HCT116 (cell line): ENCODE measurements at regions not wholly inside any gene's neighbourhood (a gene's known extent, or its start where the extent isn't known, plus 50 kb on each side); places are given as distances from the start of the nearest gene placed in this dataset.

Experiments
- ATAC-seq: fragments of 200-7000 bp; cut with Tn5 transposase; 2 replicates; pipeline ENCODE4 v1.9.1; 2020; ENCODE audit warnings: mild to moderate bottlenecking, moderate library complexity
- BruUV-seq: library from RNA; stranded (reverse); fragments of 400-500 nt; replicated peaks from 2 replicates; lab custom pipeline; 2021; lab: Mats Ljungman, UMichigan
- CTCF ChIA-PET: fragments of 300-600 bp; sonication (Branson Sonifier 250); formaldehyde crosslinking; loops from one replicate; lab custom pipeline; 2021; ENCODE audit warnings: antibody characterized with exemption; lab: Charles Lee
- POLR2A ChIA-PET: fragments of 300-600, 350-600 bp; sonication (Branson Sonifier 250); formaldehyde crosslinking; loops from one replicate; lab custom pipeline; 2021; ENCODE audit warnings: antibody characterized with exemption; lab: Charles Lee
- RAD21 ChIA-PET, 2 experiments: fragments of 300-600 bp; sonication (Branson Sonifier 250); formaldehyde crosslinking; loops; one replicate each; lab custom pipeline; 2023; ENCODE audit warnings: low total read pairs in 2 of 2; ENCODE audit not compliant: uncharacterized antibody in 2 of 2, unreplicated experiment in 2 of 2, low non-redundant PET in 1 of 2; lab: Charles Lee
- DNase-seq: peaks from one replicate; pipeline ENCODE4 v3.0.0-alpha.2; 2010; ENCODE audit warnings: low read depth, low spot score
- H2AFZ ChIP-seq: fragments of 200-600 bp; shearing (Covaris generic), sonication (generic); 2 replicates; pipeline ENCODE4 v1.6.1; 2017; ENCODE audit warnings: low read depth, mixed run types, mixed read lengths, antibody characterized with exemption, low read length; ENCODE audit not compliant: poor library complexity, severe bottlenecking
- H3K27ac ChIP-seq: 2 replicates; pipeline ENCODE4 v1.5.1; 2012; ENCODE audit warnings: low read depth, low read length
- H3K27me3 ChIP-seq: fragments of 200-600 bp; sonication (generic); 2 replicates; pipeline ENCODE4 v1.6.1; 2016; ENCODE audit warnings: mixed run types, low read length, mixed read lengths; ENCODE audit not compliant: insufficient read depth
- H3K36me3 ChIP-seq, 2 experiments: fragments of 200-500 bp in 1 of 2; fragments of 200-600 bp in 1 of 2; sonication (Bioruptor generic) in 1 of 2; sonication (generic) in 1 of 2; 2 replicates each; pipeline versions ENCODE4 v1.5.1 to v1.6.1; 2014 to 2016; ENCODE audit warnings: low read length in 2 of 2, inconsistent platforms in 1 of 2, mixed read lengths in 1 of 2, mixed run types in 1 of 2; ENCODE audit not compliant: insufficient read depth in 2 of 2, control insufficient read depth in 1 of 2
- H3K4me1 ChIP-seq, 2 experiments: fragments of 200-600 bp in 1 of 2; sonication (generic) in 1 of 2; 2 replicates each; pipeline versions ENCODE4 v1.5.1 to v1.6.1; 2012 to 2017; ENCODE audit warnings: low read length in 2 of 2, inconsistent platforms in 1 of 2, mild to moderate bottlenecking in 1 of 2, mixed read lengths in 1 of 2, mixed run types in 1 of 2, moderate library complexity in 1 of 2; ENCODE audit not compliant: insufficient read depth in 2 of 2, control insufficient read depth in 1 of 2
- H3K4me2 ChIP-seq: fragments of 200-600 bp; sonication (generic); 2 replicates; pipeline ENCODE4 v1.6.1; 2017; ENCODE audit warnings: mixed run types, low read length, mixed read lengths
- H3K4me3 ChIP-seq, 2 experiments: fragments of 200-600 bp in 1 of 2; sonication (generic) in 1 of 2; replicated peaks in 1 of 2; 2 replicates each; pipeline ENCODE4 v1.5.1; 2011 to 2016; ENCODE audit warnings: low read length in 2 of 2, control low read depth in 1 of 2, low read depth in 1 of 2, mild to moderate bottlenecking in 1 of 2, mixed read lengths in 1 of 2, mixed run types in 1 of 2
- H3K79me2 ChIP-seq: fragments of 200-600 bp; sonication (generic); 2 replicates; pipeline ENCODE4 v1.6.1; 2017; ENCODE audit warnings: mild to moderate bottlenecking, mixed run types, low read length, moderate library complexity, mixed read lengths; ENCODE audit not compliant: insufficient read depth
- H3K9ac ChIP-seq: fragments of 200-600 bp; sonication (generic); 2 replicates; pipeline ENCODE4 v1.6.1; 2016; ENCODE audit warnings: low read length, mixed read lengths
- H3K9me2 ChIP-seq: fragments of 200-600 bp; sonication (generic), shearing (Covaris generic); 2 replicates; pipeline ENCODE4 v1.6.1; 2017; ENCODE audit warnings: mixed run types, mild to moderate bottlenecking, moderate library complexity; ENCODE audit not compliant: insufficient read depth
- H3K9me3 ChIP-seq, 2 experiments: fragments of 200-500 bp in 1 of 2; fragments of 200-600 bp in 1 of 2; sonication (Bioruptor generic) in 1 of 2; sonication (generic) in 1 of 2; 2 replicates each; pipeline ENCODE4 v1.6.1; 2014 to 2017; ENCODE audit warnings: low read length in 2 of 2, mixed read lengths in 2 of 2, inconsistent platforms in 1 of 2, low read depth in 1 of 2, mild to moderate bottlenecking in 1 of 2, mixed run types in 1 of 2, moderate library complexity in 1 of 2; ENCODE audit not compliant: control insufficient read depth in 1 of 2, insufficient read depth in 1 of 2
- H4K20me1 ChIP-seq: fragments of 200-600 bp; sonication (generic), shearing (Covaris generic); 2 replicates; pipeline ENCODE4 v1.6.1; 2017; ENCODE audit warnings: mixed run types, mild to moderate bottlenecking, moderate library complexity; ENCODE audit not compliant: insufficient read depth
- ATF3 ChIP-seq: IDR thresholded peaks from 2 replicates; pipeline ENCODE4 v1.6.1; 2012
- CBX3 ChIP-seq: IDR thresholded peaks from 2 replicates; pipeline ENCODE4 v1.6.1; 2012; ENCODE audit warnings: low read depth
- CTCF ChIP-seq, 3 experiments: fragments of 200-600 bp in 1 of 3; sonication (generic) in 1 of 3; IDR thresholded peaks in 2 of 3; conservative IDR thresholded peaks in 1 of 3; 2 replicates each; pipeline ENCODE4 v1.5.1; 2012 to 2017; ENCODE audit warnings: low read depth in 2 of 3, low read length in 2 of 3, antibody characterized with exemption in 1 of 3, borderline replicate concordance in 1 of 3, control low read depth in 1 of 3, mild to moderate bottlenecking in 1 of 3, mixed read lengths in 1 of 3, mixed run types in 1 of 3, moderate library complexity in 1 of 3; ENCODE audit not compliant: insufficient read depth in 1 of 3
- ELF1 ChIP-seq: IDR thresholded peaks from 2 replicates; pipeline ENCODE4 v1.6.1; 2012; ENCODE audit warnings: low read depth, borderline replicate concordance
- EZH2 ChIP-seq: fragments of 200-600 bp; sonication (generic); IDR thresholded peaks from 2 replicates; pipeline ENCODE4 v1.6.1; 2017; ENCODE audit warnings: antibody characterized with exemption, mixed run types
- JUND ChIP-seq: IDR thresholded peaks from 2 replicates; pipeline ENCODE4 v1.6.1; 2012
- POLR2AphosphoS5 ChIP-seq: IDR thresholded peaks from 2 replicates; pipeline ENCODE4 v1.6.1; 2011; ENCODE audit warnings: mild to moderate bottlenecking, low read depth, low read length, moderate library complexity
- RAD21 ChIP-seq: IDR thresholded peaks from 2 replicates; pipeline ENCODE4 v1.6.1; 2012; ENCODE audit warnings: low read depth, mild to moderate bottlenecking
- REST ChIP-seq: IDR thresholded peaks from 2 replicates; pipeline ENCODE4 v1.6.1; 2012; ENCODE audit warnings: low read depth
- SIN3A ChIP-seq: IDR thresholded peaks from 2 replicates; pipeline ENCODE4 v1.6.1; 2012; ENCODE audit warnings: low read depth
- SP1 ChIP-seq: IDR thresholded peaks from 2 replicates; pipeline ENCODE4 v1.6.1; 2012; ENCODE audit warnings: low read depth
- ZBTB33 ChIP-seq: IDR thresholded peaks from 2 replicates; pipeline ENCODE4 v1.6.1; 2011; ENCODE audit warnings: mild to moderate bottlenecking, low read length, moderate library complexity; ENCODE audit not compliant: insufficient replicate concordance; ENCODE audit errors: extremely low read depth
- ZFX ChIP-seq: fragments of 450-650 bp; IDR thresholded peaks from 2 replicates; pipeline ENCODE4 v1.6.1; 2017
- intact Hi-C: fragments of 100-400 bp; cut with micrococcal nuclease; formaldehyde crosslinking; loops from 2 replicates; pipeline ENCODE4 v1.10.0; 2022

- Histone ChIP-seq H3K4me3 (no peak overlapping the region), H3K4me2 (no peak overlapping the region), H3K27me3 (no peaks in the 10 kb centered on the region), H3K9me3 (peaks cover 6 to 7% of the 10 kb centered on the region in 2 experiments; a peak in 2 of 4 replicates), H3K9me2 (no peaks in the 10 kb centered on the region), H3K79me2 (no peaks in the 10 kb centered on the region), H3K4me1 (no peaks in the 10 kb centered on the region), H4K20me1 (no peaks in the 10 kb centered on the region), H3K36me3 (no peaks in the 10 kb centered on the region), H3K27ac (no peak overlapping the region), H3K9ac (no peak overlapping the region), H2AFZ (no peak overlapping the region)
- ChIA-PET CTCF (no interaction called here), POLR2A (no interaction called here), RAD21 (no interaction called here)
- TF ChIP-seq ZFX (no peak), SP1 (no peak)
- no peak for ATAC-seq
- no peak for DNase-seq
- intact Hi-C loops = no loop called here
- BruUV-seq = no TSS peak
These were observed 385.8 kb downstream of the PPARGC1A start for GRCh38 chr4:23504083-23504482.

GRCh38 chr4:23500894-23501449 is 388.9 kb downstream of the PPARGC1A start:
- ATAC-seq (no peak), DNase-seq (no peak)
- Histone ChIP-seq H3K9ac (no peak overlapping the region), H4K20me1 (no peaks in the 10 kb centered on the region), H2AFZ (no peak overlapping the region), H3K4me3 (no peak overlapping the region), H3K27ac (no peak overlapping the region), H3K4me2 (no peak overlapping the region), H3K9me2 (no peaks in the 10 kb centered on the region), H3K27me3 (no peaks in the 10 kb centered on the region), H3K4me1 (no peaks in the 10 kb centered on the region), H3K9me3 (peaks cover 5 to 7% of the 10 kb centered on the region in 2 experiments; a peak in 2 of 4 replicates), H3K36me3 (no peaks in the 10 kb centered on the region), H3K79me2 (no peaks in the 10 kb centered on the region)
- intact Hi-C loops = no loop called here
- ChIA-PET POLR2A (no interaction called here), RAD21 (no interaction called here), CTCF (no interaction called here)
- BruUV-seq = no TSS peak
- no peak for TF ChIP-seq POLR2AphosphoS5
- TF ChIP-seq ATF3 = no peak
- TF ChIP-seq RAD21 = no peak
- no peak for TF ChIP-seq ZBTB33
- TF ChIP-seq REST = no peak
- TF ChIP-seq SIN3A = no peak
- no peak for TF ChIP-seq CTCF (IDR thresholded peaks at IDR 0.05 in 2 of 3, conservative IDR thresholded peaks at IDR 0.05 in 1 of 3; ENCODE audit: borderline replicate concordance in 1 of 3, insufficient read depth in 1 of 3, low read depth in 2 of 3, low read length in 2 of 3)
- TF ChIP-seq ELF1 = no peak
- no peak for TF ChIP-seq JUND
- TF ChIP-seq CBX3 = no peak
- no peak for TF ChIP-seq EZH2
